ENCODE measurements at regions not wholly inside any gene's neighbourhood (a gene's known extent, or its start where the extent isn't known, plus 50 kb on each side); places are given as distances from the start of the nearest gene placed in this dataset.

DNA sequence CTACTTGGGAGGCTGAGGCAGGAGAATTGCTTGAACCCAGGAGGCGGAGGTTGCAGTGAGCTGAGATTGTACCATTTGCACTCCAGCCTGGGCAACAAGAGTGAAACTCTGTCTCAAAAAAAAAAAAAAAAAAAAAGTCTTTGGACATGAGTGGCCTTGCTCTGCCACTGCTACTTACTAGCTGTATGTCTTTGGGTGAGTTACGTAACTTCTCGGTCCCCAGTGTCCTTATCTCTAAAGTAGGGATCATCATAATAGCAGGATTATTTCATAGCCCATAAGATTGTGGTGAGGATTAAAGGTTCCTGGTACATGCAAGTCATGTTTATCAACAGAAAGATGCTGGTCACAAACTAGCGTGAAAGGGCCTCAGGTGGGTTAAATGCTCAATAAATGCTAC is 53.9 kb upstream of the HEPHL1 start:
- DNase-seq, result no peak

DNA sequence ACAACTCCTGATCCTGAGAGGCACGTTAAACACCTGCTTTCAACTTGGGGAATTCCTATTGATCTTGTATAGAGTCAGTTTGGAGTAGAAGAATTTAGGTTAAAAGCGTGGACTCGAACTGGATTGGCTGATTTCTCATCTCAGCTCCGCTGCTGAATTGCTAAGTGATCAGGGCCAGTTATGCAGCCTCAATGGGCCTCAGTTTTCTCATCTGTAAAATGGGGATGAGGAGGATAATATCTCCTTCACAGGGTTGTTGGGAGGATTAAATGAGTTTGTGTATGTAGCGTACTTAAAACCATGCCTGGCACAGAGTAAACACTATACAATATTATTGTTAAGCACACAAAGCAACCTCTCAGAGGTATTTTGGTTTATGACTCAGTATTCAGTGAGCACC is 53.2 kb upstream of the HEPHL1 start:
- DNase-seq, result no peak

DNA sequence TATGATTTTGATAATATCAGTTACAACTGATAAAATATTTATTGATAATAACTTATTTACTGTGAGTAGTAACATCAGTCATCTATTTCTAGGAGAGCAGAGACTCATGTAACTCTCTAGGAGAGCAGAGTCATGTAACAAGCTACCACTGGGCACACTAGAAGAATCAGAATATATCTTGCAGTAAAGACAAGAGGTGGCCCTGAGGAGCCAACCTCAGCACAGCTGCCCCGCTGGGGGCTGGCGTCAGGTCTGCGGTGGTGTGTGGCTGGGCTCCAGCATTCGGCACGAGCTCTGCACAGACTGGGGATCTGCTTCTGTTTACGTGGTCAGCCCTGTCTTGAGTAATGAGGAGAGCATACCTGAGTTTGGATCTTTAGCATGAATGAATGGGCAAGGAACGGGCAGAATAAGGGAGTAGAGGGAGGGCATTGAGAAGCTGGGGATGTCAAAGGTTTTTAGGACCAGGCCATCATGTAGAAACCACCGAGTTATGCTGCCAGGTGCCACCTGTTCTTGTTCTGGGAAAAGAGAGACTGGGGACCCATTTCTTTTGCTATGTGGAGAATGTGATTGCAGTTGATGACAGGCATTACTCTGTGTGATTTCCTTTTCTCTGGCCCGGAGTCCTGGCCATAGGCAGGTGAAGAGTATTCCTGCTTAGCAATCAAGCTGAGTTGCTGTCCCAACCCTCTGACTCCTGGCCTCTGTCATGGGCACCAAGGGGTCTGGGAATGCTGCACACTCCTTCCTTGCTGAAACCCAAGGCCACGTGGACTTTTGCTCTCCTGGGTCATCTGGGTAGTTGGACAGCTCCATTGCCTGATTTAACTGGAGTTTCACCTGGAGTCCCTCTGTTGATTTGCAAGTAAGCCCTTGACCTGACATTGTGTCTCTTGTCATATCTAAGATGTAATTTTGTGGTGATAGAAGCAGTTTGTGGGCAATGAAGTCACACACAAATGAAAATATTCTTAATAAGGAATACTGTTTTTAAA is 50.9 kb upstream of the HEPHL1 start:
- no peak for DNase-seq
